ENCODE measurements at regions not wholly inside any gene's neighbourhood (a gene's known extent, or its start where the extent isn't known, plus 50 kb on each side); places are given as distances from the start of the nearest gene placed in this dataset.
A peak's percentile ranks its signal among the peaks of the same experiment; 100 is the strongest.

DNA sequence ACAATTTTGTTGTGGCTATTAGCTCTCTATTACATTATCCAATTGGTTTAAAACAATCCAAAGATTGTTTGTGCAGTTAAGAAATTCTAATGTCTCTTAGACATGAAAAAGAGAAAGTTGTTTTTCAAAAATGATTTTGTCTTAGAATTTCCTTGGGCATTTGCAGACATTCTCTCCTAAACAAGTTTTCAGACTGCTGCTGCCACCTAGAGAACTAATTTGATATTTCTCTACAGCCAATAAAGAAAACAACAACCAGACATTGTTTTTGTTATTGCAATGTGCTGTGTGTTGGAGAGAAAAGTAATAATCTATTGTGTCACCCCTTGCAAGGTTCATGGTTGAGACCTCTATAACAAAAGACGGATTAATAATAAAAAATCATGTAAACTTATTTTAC lies 119.0 kb upstream of the SYT4 start:
- Histone ChIP-seq H3K27me3 (ENCODE audit: insufficient read depth, poor library complexity, severe bottlenecking) (no peaks in the 10 kb centered on the region), H3K27ac (replicated peaks) (no peak overlapping the region), H3K4me3 (replicated peaks; ENCODE audit: insufficient read depth, low read length) (no peak overlapping the region)
- no peak for TF ChIP-seq POLR2AphosphoS5 (IDR thresholded peaks at IDR 0.05; ENCODE audit: low read depth)
- TF ChIP-seq, protein P1, sequence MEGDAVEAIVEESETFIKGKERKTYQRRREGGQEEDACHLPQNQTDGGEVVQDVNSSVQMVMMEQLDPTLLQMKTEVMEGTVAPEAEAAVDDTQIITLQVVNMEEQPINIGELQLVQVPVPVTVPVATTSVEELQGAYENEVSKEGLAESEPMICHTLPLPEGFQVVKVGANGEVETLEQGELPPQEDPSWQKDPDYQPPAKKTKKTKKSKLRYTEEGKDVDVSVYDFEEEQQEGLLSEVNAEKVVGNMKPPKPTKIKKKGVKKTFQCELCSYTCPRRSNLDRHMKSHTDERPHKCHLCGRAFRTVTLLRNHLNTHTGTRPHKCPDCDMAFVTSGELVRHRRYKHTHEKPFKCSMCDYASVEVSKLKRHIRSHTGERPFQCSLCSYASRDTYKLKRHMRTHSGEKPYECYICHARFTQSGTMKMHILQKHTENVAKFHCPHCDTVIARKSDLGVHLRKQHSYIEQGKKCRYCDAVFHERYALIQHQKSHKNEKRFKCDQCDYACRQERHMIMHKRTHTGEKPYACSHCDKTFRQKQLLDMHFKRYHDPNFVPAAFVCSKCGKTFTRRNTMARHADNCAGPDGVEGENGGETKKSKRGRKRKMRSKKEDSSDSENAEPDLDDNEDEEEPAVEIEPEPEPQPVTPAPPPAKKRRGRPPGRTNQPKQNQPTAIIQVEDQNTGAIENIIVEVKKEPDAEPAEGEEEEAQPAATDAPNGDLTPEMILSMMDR (IDR thresholded peaks at IDR 0.05; ENCODE audit: insufficient read depth, low read length), result peak; percentile 3
- TF ChIP-seq, protein P2, sequence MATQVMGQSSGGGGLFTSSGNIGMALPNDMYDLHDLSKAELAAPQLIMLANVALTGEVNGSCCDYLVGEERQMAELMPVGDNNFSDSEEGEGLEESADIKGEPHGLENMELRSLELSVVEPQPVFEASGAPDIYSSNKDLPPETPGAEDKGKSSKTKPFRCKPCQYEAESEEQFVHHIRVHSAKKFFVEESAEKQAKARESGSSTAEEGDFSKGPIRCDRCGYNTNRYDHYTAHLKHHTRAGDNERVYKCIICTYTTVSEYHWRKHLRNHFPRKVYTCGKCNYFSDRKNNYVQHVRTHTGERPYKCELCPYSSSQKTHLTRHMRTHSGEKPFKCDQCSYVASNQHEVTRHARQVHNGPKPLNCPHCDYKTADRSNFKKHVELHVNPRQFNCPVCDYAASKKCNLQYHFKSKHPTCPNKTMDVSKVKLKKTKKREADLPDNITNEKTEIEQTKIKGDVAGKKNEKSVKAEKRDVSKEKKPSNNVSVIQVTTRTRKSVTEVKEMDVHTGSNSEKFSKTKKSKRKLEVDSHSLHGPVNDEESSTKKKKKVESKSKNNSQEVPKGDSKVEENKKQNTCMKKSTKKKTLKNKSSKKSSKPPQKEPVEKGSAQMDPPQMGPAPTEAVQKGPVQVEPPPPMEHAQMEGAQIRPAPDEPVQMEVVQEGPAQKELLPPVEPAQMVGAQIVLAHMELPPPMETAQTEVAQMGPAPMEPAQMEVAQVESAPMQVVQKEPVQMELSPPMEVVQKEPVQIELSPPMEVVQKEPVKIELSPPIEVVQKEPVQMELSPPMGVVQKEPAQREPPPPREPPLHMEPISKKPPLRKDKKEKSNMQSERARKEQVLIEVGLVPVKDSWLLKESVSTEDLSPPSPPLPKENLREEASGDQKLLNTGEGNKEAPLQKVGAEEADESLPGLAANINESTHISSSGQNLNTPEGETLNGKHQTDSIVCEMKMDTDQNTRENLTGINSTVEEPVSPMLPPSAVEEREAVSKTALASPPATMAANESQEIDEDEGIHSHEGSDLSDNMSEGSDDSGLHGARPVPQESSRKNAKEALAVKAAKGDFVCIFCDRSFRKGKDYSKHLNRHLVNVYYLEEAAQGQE (IDR thresholded peaks at IDR 0.05; ENCODE audit: insufficient replicate concordance, low read depth), result no peak
- no peak for DNase-seq (ENCODE audit: low read depth in 1 of 2, low spot score in 1 of 2)

DNA sequence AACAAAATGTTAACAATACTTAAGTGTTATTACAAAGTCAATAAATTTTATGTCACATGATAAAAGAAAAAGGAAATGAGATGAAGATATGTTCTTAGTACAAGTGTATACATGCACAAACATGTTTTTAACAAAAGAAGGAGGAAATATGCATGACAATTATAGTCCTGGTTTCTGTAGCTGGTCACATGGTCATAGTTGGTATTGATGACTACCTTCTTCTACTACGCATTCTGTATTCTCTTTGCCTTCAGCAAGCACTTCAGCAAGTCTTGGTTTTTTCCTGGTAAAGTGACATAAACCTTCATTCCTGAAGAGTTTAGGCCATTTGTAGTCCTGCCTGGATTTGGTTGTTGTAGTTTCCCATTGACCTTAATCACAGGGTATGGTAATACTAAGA lies 121.3 kb upstream of the SYT4 start:
- H3K4me3 ChIP-seq (replicated peaks; ENCODE audit: insufficient read depth, low read length), result no peak overlapping the region
- no peak overlapping the region for H3K27ac ChIP-seq (replicated peaks)
- TF ChIP-seq, protein P1 (IDR thresholded peaks at IDR 0.05; ENCODE audit: insufficient read depth, low read length), result no peak
- TF ChIP-seq GABPA (IDR thresholded peaks at IDR 0.05; ENCODE audit: low read depth) (no peak), POLR2AphosphoS5 (IDR thresholded peaks at IDR 0.05; ENCODE audit: low read depth) (no peak), SPI1 (IDR thresholded peaks at IDR 0.05; ENCODE audit: borderline replicate concordance, low read depth) (no peak)
- TF ChIP-seq, protein P2 (IDR thresholded peaks at IDR 0.05; ENCODE audit: insufficient replicate concordance, low read depth), result no peak
- no peaks in the 10 kb centered on the region for H3K27me3 ChIP-seq (ENCODE audit: insufficient read depth, poor library complexity, severe bottlenecking)
- no peak for DNase-seq (ENCODE audit: low read depth in 1 of 2, low spot score in 1 of 2)

DNA sequence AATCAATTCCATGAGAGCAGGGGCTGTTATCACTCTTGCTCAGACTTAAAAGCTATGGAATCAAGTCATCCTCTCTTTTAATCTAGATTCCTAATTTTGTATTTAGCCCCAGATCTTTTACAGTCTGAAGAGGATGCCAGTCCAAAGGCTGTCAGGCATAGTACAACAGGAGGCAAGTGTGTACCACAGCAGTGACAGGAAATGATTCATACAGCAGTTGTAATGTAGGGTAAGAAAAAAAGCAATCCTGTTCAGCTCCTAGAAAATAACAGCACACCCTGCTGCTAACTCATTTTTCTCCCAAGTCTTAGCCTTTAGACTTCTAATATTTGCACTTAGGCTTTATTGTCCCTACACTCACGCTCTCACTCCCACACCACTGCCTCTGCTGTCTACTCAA lies 127.8 kb upstream of the SYT4 start:
- no peak for DNase-seq (ENCODE audit: low read depth in 1 of 2, low spot score in 1 of 2)
- H3K27ac ChIP-seq (replicated peaks), result no peak overlapping the region
- H3K4me3 ChIP-seq (replicated peaks; ENCODE audit: insufficient read depth, low read length), result no peak overlapping the region
- H3K27me3 ChIP-seq (ENCODE audit: insufficient read depth, poor library complexity, severe bottlenecking), result no peaks in the 10 kb centered on the region
- TF ChIP-seq, protein P1 (IDR thresholded peaks at IDR 0.05; ENCODE audit: insufficient read depth, low read length), result no peak
- no peak for TF ChIP-seq POLR2AphosphoS5 (IDR thresholded peaks at IDR 0.05; ENCODE audit: low read depth)
- TF ChIP-seq SPI1 (IDR thresholded peaks at IDR 0.05; ENCODE audit: borderline replicate concordance, low read depth), result no peak
- no peak for TF ChIP-seq GABPA (IDR thresholded peaks at IDR 0.05; ENCODE audit: low read depth)
- TF ChIP-seq, protein P2 (IDR thresholded peaks at IDR 0.05; ENCODE audit: insufficient replicate concordance, low read depth), result no peak

Data from HL-60 (cell line).